MG63 (cell line): ENCODE measurements at regions not wholly inside any gene's neighbourhood (a gene's known extent, or its start where the extent isn't known, plus 50 kb on each side); places are given as distances from the start of the nearest gene placed in this dataset.

ENCODE experiments used
- DNase-seq: peaks from one replicate; pipeline ENCODE4 v3.0.0-alpha.2; 2020
- H3K27me3 ChIP-seq: fragments of 250-450 bp; sonication (Bioruptor Pico); 2 replicates; pipeline ENCODE4 v1.5.1; 2020; ENCODE audit warnings: mild to moderate bottlenecking, moderate library complexity
- H3K36me3 ChIP-seq: fragments of 250-450 bp; sonication (Bioruptor Pico); 2 replicates; pipeline ENCODE4 v1.5.1; 2020; ENCODE audit warnings: mild to moderate bottlenecking, moderate library complexity
- H3K4me3 ChIP-seq: fragments of 250-450 bp; sonication (Bioruptor Pico); 2 replicates; pipeline ENCODE4 v1.5.1; 2020; ENCODE audit warnings: mild to moderate bottlenecking, moderate library complexity
- H3K9me3 ChIP-seq: fragments of 250-450 bp; sonication (Bioruptor Pico); 2 replicates; pipeline ENCODE4 v1.5.1; 2020; ENCODE audit warnings: mild to moderate bottlenecking, moderate library complexity

DNA sequence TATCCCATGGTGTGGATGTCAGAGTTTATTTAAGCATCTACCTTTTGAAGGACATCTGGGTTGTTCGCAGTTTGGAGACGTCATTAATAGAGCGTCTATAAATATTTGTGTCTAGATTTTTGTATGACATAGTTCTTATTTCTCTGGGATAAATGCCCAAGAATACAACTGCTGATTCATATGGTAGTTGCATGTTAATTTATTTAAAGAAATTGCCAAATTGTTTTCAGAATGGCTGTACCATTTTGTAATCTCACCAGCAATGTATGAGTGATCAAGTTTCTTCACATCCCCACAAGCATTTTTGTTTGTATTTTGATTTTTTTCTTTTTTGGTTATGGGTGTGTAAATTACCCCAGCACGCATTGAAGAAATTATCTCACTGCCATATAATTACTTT lies 656.9 kb downstream of the NTRK3 start:
- Histone ChIP-seq H3K36me3 (no peaks in the 10 kb centered on the region), H3K9me3 (no peaks in the 10 kb centered on the region), H3K4me3 (no peak overlapping the region), H3K27me3 (no peaks in the 10 kb centered on the region)
- no peak for DNase-seq

DNA sequence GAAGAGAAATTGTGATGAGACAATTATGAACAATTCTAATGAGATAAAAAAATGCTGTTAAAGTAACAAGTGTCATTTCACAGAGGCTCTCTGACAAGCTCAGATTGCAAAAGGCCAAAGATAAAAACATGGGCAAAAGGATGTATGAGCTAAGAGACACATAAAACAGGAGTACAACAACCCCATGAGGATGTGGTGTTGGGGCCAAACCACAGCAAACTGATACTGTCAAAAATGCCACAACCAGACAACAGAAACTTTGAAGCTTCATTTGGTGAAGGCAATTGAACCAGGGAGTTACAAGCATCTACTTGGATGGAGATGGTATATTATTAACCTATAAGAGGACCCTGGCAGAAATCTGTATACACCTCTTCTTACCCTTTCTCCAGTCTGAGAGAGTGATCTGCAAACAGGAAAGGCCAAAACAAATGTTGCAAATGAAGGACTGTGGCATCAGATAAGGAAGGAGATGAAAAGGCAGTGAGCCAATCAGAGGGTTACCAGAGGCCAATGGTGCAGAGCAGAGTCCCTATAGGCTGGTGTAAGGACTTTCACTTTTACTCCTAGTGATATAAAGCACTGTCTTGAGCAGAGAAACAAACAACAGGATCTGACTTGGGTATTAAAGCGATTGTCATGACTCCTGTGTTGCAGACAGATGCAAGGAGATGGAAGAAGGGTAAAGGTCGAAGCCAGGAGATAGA lies 659.0 kb downstream of the NTRK3 start:
- no peak for DNase-seq
- Histone ChIP-seq H3K36me3 (no peaks in the 10 kb centered on the region), H3K27me3 (no peaks in the 10 kb centered on the region), H3K9me3 (no peaks in the 10 kb centered on the region), H3K4me3 (no peak overlapping the region)

DNA sequence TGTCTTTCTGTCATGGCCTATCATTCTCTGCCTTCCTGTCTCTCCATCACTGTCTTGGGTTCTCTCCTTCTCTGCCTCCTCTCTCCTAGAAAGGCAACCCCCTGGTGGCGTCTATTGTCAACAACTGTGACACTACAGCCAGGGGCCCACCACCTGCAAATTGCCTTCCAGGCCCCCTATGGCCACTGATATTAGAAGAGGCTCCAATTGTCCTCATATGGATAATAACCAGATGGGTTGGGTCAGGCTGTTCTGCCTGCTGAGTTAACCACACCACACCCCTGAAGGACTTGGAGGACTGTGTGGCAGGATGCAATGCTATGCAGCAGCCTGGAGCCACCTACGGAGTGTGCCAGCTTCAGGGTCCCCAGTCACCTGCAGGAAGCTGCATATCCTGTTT lies 665.0 kb downstream of the NTRK3 start:
- no peaks in the 10 kb centered on the region for H3K9me3 ChIP-seq
- DNase-seq = no peak
- no peak overlapping the region for H3K4me3 ChIP-seq
- no peaks in the 10 kb centered on the region for H3K27me3 ChIP-seq
- H3K36me3 ChIP-seq = no peaks in the 10 kb centered on the region

DNA sequence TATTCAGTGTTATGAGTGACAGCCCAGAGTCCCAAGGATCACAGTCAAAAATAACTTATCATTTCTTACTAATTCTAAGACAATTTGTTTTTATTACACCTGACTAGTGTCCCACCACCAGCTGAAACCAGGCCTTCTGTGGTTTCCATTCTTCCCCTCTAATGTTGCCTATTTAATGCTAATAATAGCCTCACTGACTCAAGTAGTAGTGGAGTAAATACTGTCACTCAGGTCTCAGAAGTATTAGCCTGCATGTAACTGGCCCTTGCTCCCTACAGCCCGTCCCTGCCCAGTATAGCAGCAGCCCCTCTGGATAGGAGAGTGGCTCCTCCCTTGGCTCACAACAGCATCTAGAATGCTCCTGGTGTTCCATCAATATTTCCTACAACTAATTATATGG lies 665.5 kb downstream of the NTRK3 start:
- DNase-seq = no peak
- H3K27me3 ChIP-seq = no peaks in the 10 kb centered on the region
- H3K9me3 ChIP-seq = no peaks in the 10 kb centered on the region
- H3K36me3 ChIP-seq = no peaks in the 10 kb centered on the region
- H3K4me3 ChIP-seq = no peak overlapping the region

DNA sequence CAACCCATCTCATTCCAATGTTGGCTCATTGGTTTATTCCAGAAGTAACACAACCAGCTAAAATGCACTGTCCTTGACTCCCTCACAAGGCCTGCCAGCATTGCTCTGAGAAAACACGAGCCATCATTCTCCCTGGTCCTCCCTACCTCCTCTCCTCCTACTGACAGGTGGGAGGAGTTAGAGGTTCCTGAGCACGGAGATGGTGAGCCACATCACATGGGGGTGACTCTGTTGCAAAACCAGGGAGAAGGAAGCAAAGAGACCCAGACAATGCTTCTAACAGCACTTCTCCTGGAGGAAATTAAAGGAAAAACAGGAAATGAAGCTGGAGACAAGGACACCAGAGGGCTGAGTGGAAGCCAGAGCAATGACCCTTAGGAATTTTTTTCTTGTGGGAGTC lies 667.4 kb downstream of the NTRK3 start:
- Histone ChIP-seq H3K9me3 (no peaks in the 10 kb centered on the region), H3K36me3 (no peaks in the 10 kb centered on the region), H3K27me3 (no peaks in the 10 kb centered on the region), H3K4me3 (no peak overlapping the region)
- no peak for DNase-seq

DNA sequence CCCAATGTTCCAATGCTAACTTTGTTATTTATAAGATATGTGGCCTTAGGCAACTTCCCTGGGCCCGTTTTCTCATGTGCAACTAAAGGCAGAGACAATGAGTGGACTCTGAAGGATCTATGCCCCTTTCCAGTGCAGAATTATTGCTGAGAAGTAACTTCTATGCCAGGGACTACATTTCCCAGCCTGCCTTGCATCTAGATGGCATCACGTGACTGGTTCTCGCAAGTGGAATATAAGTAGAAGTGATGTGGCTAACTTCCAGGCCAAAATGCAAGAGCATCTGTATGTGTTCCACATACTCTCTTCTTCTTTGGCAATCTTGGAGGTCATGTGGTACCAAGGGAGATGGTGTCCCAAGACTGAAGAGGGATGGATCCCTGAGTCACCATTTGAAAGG lies 674.4 kb downstream of the NTRK3 start:
- Histone ChIP-seq H3K36me3 (no peaks in the 10 kb centered on the region), H3K9me3 (no peaks in the 10 kb centered on the region), H3K4me3 (no peak overlapping the region), H3K27me3 (no peaks in the 10 kb centered on the region)
- no peak for DNase-seq

DNA sequence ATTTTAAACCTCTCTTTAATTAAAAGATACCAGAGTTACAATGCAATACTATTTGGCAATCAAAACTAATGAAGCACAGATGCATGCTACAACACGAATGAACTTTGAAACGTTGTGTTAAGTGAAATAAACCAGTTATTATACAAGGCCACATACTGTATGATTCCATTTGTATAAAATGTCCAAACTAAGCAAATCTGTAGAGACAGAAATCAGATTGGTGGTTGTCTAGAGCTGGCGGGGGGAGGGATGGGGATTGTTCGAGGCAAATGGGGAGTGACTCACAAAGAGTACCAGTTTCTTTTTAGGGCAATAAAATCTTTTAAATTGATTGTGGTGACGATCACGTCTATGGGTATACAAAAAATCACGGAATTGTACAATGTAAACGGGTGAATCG lies 677.0 kb downstream of the NTRK3 start:
- Histone ChIP-seq H3K27me3 (no peaks in the 10 kb centered on the region), H3K36me3 (no peaks in the 10 kb centered on the region), H3K9me3 (no peaks in the 10 kb centered on the region), H3K4me3 (no peak overlapping the region)
- no peak for DNase-seq

DNA sequence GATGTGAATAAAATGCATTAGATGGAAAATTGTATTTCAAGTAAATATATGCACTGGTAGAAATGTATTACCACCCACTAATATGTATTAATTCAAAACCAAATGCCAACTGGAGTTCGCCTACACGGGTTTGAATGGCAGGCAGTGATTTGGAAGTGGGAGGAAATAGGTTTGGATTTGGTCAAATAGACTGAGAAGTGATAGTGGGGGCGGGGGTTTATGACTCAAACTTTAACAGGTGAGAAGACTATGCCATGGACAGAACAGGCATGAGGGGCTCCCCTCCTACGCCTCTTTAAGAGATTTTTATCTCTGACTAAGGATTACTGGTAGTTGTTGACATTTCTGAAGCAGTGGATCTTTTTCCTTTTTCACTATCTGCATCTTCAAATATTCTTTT lies 677.8 kb downstream of the NTRK3 start:
- Histone ChIP-seq H3K9me3 (no peaks in the 10 kb centered on the region), H3K27me3 (no peaks in the 10 kb centered on the region), H3K36me3 (no peaks in the 10 kb centered on the region), H3K4me3 (no peak overlapping the region)
- no peak for DNase-seq

DNA sequence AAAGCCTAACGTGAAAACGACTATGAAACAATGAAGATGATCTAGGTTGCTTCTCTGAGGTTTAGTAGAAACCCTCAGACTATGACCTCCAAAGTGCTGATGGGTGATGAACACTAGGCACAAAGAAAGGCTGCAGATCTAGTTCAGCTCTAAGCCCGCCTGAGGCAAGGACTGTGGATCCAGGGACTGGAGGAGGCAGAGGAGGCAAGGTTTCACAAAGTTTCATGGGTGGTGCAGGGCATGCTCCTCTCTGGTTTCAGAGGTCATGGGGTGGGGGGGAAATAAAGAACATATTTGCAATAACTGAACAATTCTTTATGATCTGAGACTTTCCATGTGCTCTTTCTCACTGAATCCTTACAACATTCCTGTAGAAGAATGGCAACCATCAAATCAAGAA lies 679.2 kb downstream of the NTRK3 start:
- H3K9me3 ChIP-seq = no peaks in the 10 kb centered on the region
- no peaks in the 10 kb centered on the region for H3K36me3 ChIP-seq
- no peaks in the 10 kb centered on the region for H3K27me3 ChIP-seq
- no peak for DNase-seq
- no peak overlapping the region for H3K4me3 ChIP-seq

DNA sequence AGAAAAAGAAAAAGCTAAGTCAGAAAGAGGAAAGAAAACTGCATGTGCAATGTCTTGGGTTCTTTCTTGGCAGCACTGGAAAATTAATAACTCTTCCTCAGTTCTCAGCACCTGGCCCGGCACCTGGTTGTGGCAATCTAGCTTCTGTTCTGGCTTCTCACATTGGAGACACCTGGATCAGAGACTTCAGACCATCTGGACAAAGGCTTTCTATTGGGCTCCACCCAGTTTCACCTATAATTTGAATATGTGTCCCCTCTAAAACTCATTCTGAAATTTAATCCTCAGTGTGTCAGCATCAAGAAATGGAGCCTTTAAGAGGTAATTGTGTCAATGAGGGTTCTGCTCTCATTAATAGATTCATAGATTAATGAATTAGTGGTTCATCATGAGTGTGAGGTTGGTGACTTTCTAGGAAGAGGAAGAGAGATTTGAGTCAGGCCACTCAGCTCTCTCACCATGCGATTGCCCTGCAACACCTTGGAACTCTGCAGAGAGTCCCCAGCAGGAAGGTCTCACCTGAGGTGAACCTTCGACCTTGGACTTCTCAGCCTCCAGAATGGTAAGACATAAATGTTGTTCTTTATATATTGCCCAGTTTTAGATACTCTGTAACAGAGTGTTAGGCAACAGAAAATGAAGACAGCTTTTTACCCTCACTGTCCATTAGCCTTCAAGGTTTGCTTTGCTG lies 679.9 kb downstream of the NTRK3 start:
- H3K27me3 ChIP-seq = no peaks in the 10 kb centered on the region
- H3K9me3 ChIP-seq = no peaks in the 10 kb centered on the region
- H3K4me3 ChIP-seq = no peak overlapping the region
- no peak for DNase-seq
- H3K36me3 ChIP-seq = no peaks in the 10 kb centered on the region

DNA sequence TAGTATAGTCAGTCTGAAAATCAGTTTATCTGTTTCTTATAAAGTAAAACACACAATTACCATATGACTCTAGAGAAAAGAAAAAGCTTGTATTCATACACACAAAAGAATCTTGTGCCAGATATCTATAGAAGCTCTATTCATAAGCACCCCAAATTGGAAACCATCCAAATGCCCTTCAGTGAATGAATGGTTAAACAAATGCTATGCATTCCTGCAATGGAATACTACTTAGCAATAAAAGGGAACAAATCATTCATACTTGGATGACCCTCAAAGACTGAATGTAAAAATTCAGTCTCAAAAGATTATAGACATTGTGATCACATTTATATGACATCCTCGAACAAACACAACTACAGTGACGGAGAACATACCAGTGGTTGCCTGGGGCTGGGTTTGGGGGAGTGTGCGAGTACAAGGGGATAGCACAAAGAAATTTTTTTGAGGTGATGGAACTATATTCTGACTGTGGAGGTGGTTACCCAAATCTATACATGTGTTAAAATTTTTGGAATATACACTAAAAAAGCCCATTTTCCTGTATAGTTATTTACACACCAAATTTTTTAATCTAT lies 680.6 kb downstream of the NTRK3 start:
- no peak for DNase-seq
- H3K4me3 ChIP-seq = no peak overlapping the region
- H3K27me3 ChIP-seq = no peaks in the 10 kb centered on the region
- no peaks in the 10 kb centered on the region for H3K9me3 ChIP-seq
- no peaks in the 10 kb centered on the region for H3K36me3 ChIP-seq

DNA sequence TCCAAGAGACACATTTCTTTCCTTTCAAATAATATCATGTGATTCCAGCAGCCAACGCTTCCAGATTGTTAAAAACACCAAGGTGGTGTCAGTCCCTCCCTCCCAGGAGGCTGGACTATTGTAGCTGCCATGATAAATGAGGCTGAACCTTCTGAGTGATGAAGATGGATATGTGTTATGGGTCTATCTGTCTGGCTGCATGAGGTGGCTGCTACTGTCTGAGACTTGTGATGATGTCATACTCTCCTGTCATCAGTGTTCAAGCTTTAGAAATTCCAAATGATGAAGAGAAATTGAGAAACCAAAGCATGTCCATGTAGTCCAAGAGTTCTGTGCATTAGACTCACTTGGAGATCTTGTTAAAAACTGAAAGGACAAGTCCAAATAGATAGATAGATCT lies 683.0 kb downstream of the NTRK3 start:
- Histone ChIP-seq H3K36me3 (no peaks in the 10 kb centered on the region), H3K27me3 (no peaks in the 10 kb centered on the region)
- DNase-seq = no peak

DNA sequence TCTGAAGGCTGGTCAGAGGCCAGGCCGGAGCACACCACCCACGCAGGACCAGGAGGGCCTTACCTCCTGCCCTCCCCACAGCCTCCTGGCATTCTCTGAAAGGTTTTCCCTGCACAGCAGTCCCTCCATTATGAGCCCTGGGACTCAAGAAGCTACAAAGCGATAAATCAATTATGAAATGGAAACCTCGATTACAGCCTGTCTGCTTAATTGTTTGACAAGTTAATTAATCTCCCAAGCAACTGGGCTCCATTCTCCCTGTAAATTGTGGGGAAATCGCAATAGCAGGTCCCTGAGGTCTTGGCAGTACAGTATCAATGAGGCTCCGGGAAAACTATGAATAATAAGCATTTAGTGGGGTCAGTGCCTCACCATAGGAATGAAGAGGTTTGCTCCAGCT lies 683.5 kb downstream of the NTRK3 start:
- H3K4me3 ChIP-seq = no peak overlapping the region
- H3K9me3 ChIP-seq = no peaks in the 10 kb centered on the region
- H3K36me3 ChIP-seq = no peaks in the 10 kb centered on the region
- no peaks in the 10 kb centered on the region for H3K27me3 ChIP-seq
- no peak for DNase-seq

More for the DNA sequence above, 683.0 kb downstream of the NTRK3 start:
- Histone ChIP-seq H3K9me3 (no peaks in the 10 kb centered on the region), H3K4me3 (no peak overlapping the region)

DNA sequence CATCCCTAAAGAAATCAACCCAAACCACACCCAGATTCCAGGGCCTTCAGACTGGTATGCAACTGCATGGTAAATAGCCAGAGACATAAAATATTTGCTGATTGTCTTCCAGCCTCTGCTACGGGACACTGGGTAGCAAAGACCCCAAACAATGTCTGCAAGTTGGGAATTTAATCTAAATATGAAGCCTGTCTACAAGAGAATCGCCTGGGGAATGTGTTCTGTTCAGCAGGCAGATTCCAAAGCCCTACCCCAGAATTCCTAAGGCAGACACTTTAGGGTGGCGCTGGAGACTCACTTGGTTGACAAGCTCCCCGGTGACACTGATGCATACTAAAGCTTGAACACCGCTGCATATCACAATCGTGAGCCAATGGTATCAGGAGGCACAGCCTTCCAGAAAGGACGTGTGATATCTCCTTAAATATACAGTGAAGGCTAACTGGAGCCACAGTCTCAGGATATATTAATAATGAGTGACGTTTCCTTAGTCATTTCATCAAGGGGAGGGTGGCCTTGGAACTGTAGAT lies 684.1 kb downstream of the NTRK3 start:
- Histone ChIP-seq H3K4me3 (no peak overlapping the region), H3K36me3 (no peaks in the 10 kb centered on the region), H3K9me3 (no peaks in the 10 kb centered on the region), H3K27me3 (no peaks in the 10 kb centered on the region)
- no peak for DNase-seq

DNA sequence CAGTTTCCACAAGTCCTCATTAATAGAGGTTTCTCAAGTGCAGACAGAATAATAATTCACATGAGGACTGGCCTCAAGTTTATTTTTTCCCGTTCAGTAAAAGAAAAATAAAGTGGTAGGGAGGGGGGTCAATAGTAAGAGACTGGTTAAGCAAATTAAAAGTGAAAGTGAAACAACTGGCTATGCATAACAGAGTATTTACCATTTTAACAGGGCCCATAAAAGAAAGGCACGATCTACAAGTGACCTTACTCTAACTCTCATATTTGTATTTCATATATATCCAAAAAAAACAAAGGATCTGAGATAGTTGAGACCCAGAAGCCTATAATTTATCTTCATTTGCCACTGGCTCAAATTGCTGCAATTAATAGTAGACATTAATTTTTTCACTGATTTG lies 686.3 kb downstream of the NTRK3 start:
- H3K27me3 ChIP-seq = no peaks in the 10 kb centered on the region
- H3K9me3 ChIP-seq = no peaks in the 10 kb centered on the region
- H3K36me3 ChIP-seq = no peaks in the 10 kb centered on the region
- no peak for DNase-seq
- no peak overlapping the region for H3K4me3 ChIP-seq

DNA sequence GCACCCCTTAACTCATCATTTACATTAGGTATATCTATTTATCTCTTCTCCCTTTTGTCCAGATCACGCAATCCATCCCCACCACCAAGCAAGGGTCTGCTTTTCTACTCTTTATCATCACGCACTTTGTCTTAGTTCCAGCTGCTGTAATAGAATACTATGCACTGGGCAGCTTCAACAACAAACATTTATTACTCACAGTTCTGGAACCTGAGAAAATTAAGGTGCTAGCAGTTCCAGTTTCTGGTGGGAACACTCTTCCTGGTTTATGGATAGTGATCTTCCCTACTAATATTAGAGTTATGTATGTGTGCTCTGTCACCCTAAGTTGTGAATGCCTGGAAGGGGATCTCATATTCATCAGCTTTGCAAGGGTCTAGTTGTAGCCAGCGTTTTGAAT lies 687.0 kb downstream of the NTRK3 start:
- H3K36me3 ChIP-seq = no peaks in the 10 kb centered on the region
- DNase-seq = no peak
- H3K27me3 ChIP-seq = no peaks in the 10 kb centered on the region
- no peaks in the 10 kb centered on the region for H3K9me3 ChIP-seq
- no peak overlapping the region for H3K4me3 ChIP-seq

DNA sequence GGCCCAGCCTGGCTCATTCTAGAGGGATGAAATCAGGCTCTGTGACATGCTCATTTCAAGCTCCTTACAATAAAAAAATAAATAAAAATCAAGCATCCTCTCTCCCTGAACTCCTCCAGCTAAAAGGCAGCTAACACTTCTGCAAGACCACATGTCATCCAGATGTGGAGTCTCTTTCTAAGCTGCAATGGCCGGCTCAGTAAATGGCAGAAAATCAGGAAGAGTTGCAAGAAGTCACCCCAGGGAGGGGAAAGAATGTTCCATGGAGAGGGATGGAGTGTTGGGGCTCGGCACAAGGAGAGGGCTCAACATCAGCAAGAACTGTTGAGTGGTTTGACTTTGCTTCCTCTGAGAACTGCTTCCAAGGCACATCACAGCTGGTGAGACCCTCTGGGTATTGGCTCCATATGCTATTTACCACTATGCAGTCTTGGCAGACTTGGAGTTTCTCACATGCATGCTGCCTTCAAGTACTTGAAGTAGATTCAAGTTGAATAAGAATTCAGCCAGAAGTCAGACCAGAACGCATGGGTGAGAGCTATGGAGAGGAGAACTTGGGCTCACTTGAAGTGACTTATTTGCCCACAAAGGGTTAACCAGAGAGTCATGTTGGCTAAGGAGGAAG lies 689.0 kb downstream of the NTRK3 start:
- Histone ChIP-seq H3K36me3 (no peaks in the 10 kb centered on the region), H3K27me3 (no peaks in the 10 kb centered on the region), H3K9me3 (no peaks in the 10 kb centered on the region), H3K4me3 (no peak overlapping the region)
- DNase-seq = no peak
